Thyroid gland (tissue), 4 donors: ENCODE measurements at regions not wholly inside any gene's neighbourhood (a gene's known extent, or its start where the extent isn't known, plus 50 kb on each side); places are given as distances from the start of the nearest gene placed in this dataset.

Source experiments
- DNase-seq, 2 donors: peaks; one replicate each; pipeline ENCODE4 v3.0.0-alpha.2; 2019
- H3K27ac ChIP-seq, 3 donors: fragments of 200-600 bp; sonication (generic); 1 replicate in 2 of 3; 2 replicates in 1 of 3; pipeline ENCODE4 v1.5.1; 2016 to 2019; ENCODE audit warnings: mild to moderate bottlenecking in 1 of 3, moderate library complexity in 1 of 3
- H3K27me3 ChIP-seq: fragments of 200-600 bp; sonication (generic); one replicate; pipeline ENCODE4 v1.5.1; 2019
- H3K36me3 ChIP-seq, 2 donors: fragments of 200-600 bp; sonication (generic); one replicate each; pipeline ENCODE4 v1.5.1; 2016 to 2019
- H3K4me1 ChIP-seq, 2 donors: fragments of 200-600 bp; sonication (generic); one replicate each; pipeline ENCODE4 v1.5.1; 2017 to 2019
- H3K4me3 ChIP-seq, 3 donors: fragments of 200-600 bp; sonication (generic); replicated peaks in 1 of 3; 1 replicate in 2 of 3; 2 replicates in 1 of 3; pipeline ENCODE4 v1.5.1; 2016; ENCODE audit warnings: mild to moderate bottlenecking in 1 of 3
- H3K9me3 ChIP-seq: fragments of 200-600 bp; sonication (generic); one replicate; pipeline ENCODE4 v1.5.1; 2017
- CTCF ChIP-seq, 6 experiments: fragments of 200-600 bp in 3 of 6; fragments of 450-650 bp in 3 of 6; sonication (generic) in 3 of 6; IDR thresholded peaks; one replicate each; pipeline ENCODE4 v1.5.1; 2016 to 2019; ENCODE audit warnings: antibody characterized with exemption in 6 of 6, mild to moderate bottlenecking in 2 of 6, inconsistent platforms in 1 of 6, moderate library complexity in 1 of 6
- POLR2A ChIP-seq, 2 donors: fragments of 450-650 bp; IDR thresholded peaks; one replicate each; pipeline ENCODE4 v1.6.1; 2017; ENCODE audit warnings: antibody characterized with exemption in 2 of 2, mild to moderate bottlenecking in 2 of 2, moderate library complexity in 1 of 2
- WGBS, 2 donors: methylation state at CpG; one replicate each; pipeline ENCODE4 v1.1.5; 2017; 5-methylcytosine and 5-hydroxymethylcytosine counted together
- intact Hi-C: fragments of 100-400 bp; cut with DNase I; formaldehyde crosslinking; loops from one replicate; pipeline ENCODE4 v1.15.1; 2023

GRCh38 chr1:83751602-83752001, 247.3 kb downstream of the TTLL7 start:
- Histone ChIP-seq H3K27ac (no peak overlapping the region), H3K4me1 (peaks cover 20 to 25% of the 10 kb centered on the region in 2 donors), H3K36me3 (no peaks in the 10 kb centered on the region), H3K4me3 (no peak overlapping the region), H3K9me3 (no peaks in the 10 kb centered on the region), H3K27me3 (no peaks in the 10 kb centered on the region)
- 87 to 95% methylated on average over 2 of the region's 2 CpGs for WGBS, 2 donors
- TF ChIP-seq CTCF (IDR thresholded peaks at IDR 0.05) (no peak), POLR2A (IDR thresholded peaks at IDR 0.05) (no peak)
- no peak for DNase-seq
- intact Hi-C loops = no loop called here

GRCh38 chr1:83750201-83750600, 248.7 kb downstream of the TTLL7 start:
- 81 to 86% methylated on average over 1 of the region's 1 CpG for WGBS, 2 donors
- no peaks in the 10 kb centered on the region for H3K27me3 ChIP-seq
- H3K36me3 ChIP-seq = no peaks in the 10 kb centered on the region
- peaks cover 20 to 25% of the 10 kb centered on the region in 2 donors for H3K4me1 ChIP-seq
- H3K27ac ChIP-seq = peak overlapping the region in 1 of 3 donors; percentile 81
- no peak for DNase-seq
- no peak overlapping the region for H3K4me3 ChIP-seq
- intact Hi-C loops = no loop called here
- no peak for TF ChIP-seq POLR2A (IDR thresholded peaks at IDR 0.05)
- no peak for TF ChIP-seq CTCF (IDR thresholded peaks at IDR 0.05)
- no peaks in the 10 kb centered on the region for H3K9me3 ChIP-seq

GRCh38 chr1:83747853-83748482, 251.0 kb downstream of the TTLL7 start:
- Histone ChIP-seq H3K27ac (peak overlapping the region; percentile 34 to 81 (median 51)), H3K9me3 (no peaks in the 10 kb centered on the region), H3K27me3 (no peaks in the 10 kb centered on the region), H3K4me1 (peaks cover 20 to 25% of the 10 kb centered on the region in 2 donors), H3K4me3 (no peak overlapping the region), H3K36me3 (no peaks in the 10 kb centered on the region)
- no peak for TF ChIP-seq POLR2A (IDR thresholded peaks at IDR 0.05)
- no peak for TF ChIP-seq CTCF (IDR thresholded peaks at IDR 0.05)
- peak; percentile 14 to 31 for DNase-seq
- WGBS, 2 donors = 31 to 39% methylated on average over 4 of the region's 4 CpGs
- intact Hi-C loops = no loop called here

- H3K9me3 ChIP-seq = no peaks in the 10 kb centered on the region
- H3K4me3 ChIP-seq = no peak overlapping the region
- DNase-seq = no peak
- no peaks in the 10 kb centered on the region for H3K36me3 ChIP-seq
- TF ChIP-seq CTCF (IDR thresholded peaks at IDR 0.05) (no peak), POLR2A (IDR thresholded peaks at IDR 0.05) (no peak)
- intact Hi-C loops = no loop called here
- WGBS, 2 donors = 92 to 96% methylated on average over 5 of the region's 5 CpGs
- H3K27ac ChIP-seq = no peak overlapping the region
- peaks cover 20 to 25% of the 10 kb centered on the region in 2 donors for H3K4me1 ChIP-seq
- no peaks in the 10 kb centered on the region for H3K27me3 ChIP-seq
Observed at GRCh38 chr1:83746234-83746633, 252.7 kb downstream of the TTLL7 start.

GRCh38 chr1:83742446-83742845, 256.5 kb downstream of the TTLL7 start:
- WGBS, 2 donors = 71 to 74% methylated on average over 3 of the region's 3 CpGs
- Histone ChIP-seq H3K9me3 (no peaks in the 10 kb centered on the region), H3K27me3 (no peaks in the 10 kb centered on the region), H3K4me3 (no peak overlapping the region), H3K36me3 (no peaks in the 10 kb centered on the region), H3K4me1 (peaks cover 0 to 2% of the 10 kb centered on the region in 2 donors), H3K27ac (no peak overlapping the region)
- intact Hi-C loops = no loop called here
- TF ChIP-seq POLR2A (IDR thresholded peaks at IDR 0.05) = no peak
- TF ChIP-seq CTCF (IDR thresholded peaks at IDR 0.05) = no peak
- DNase-seq = no peak
